HG03521 (cell line): ENCODE measurements at regions not wholly inside any gene's neighbourhood (a gene's known extent, or its start where the extent isn't known, plus 50 kb on each side); places are given as distances from the start of the nearest gene placed in this dataset.
"Not testable (repeated sequence)": the region's sequence is repeated elsewhere in the genome, so short reads cannot be mapped to it uniquely, and the experiment has no call there.

ENCODE experiments used
- ATAC-seq: cut with Tn5 transposase; IDR thresholded peaks from one replicate; pipeline ENCODE4 v1.9.1; 2021; ENCODE audit warnings: mild to moderate bottlenecking, moderate library complexity; ENCODE audit not compliant: unreplicated experiment

- no peak for ATAC-seq
These were observed 94.7 kb upstream of the EFEMP1 start for GRCh38 chr2:56018267-56018666.

DNA sequence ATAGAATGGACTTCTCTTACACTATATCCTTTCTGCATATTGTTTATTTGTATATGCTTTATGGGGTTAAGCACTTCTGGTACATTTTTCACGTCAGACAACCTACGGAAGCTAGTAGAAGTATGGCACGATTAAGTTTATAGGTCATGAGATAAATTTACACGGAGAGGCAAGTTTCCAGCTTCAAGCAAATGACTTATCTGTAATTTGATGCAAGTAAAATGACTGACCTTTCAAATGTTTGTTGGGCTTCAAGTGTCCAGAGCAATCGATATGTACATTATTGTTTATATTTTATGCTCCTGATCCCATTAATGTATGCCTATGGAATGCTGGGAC is 97.5 kb upstream of the EFEMP1 start:
- ATAC-seq, result no peak

- ATAC-seq, result no peak
These were observed 98.0 kb upstream of the EFEMP1 start for GRCh38 chr2:56021579-56021978.

GRCh38 chr2:56025469-56026193 is 102.0 kb upstream of the EFEMP1 start:
- no peak for ATAC-seq

GRCh38 chr2:56026828-56027227 is 103.2 kb upstream of the EFEMP1 start:
- ATAC-seq, result no peak

GRCh38 chr2:56030062-56030461 is 106.5 kb upstream of the EFEMP1 start:
- no peak for ATAC-seq

- ATAC-seq, result no peak
These were observed 107.3 kb upstream of the EFEMP1 start for GRCh38 chr2:56030901-56031300.

- no peak for ATAC-seq
These were observed 110.7 kb upstream of the EFEMP1 start for GRCh38 chr2:56034258-56034657.

- ATAC-seq, result no peak
These were observed 116.6 kb upstream of the EFEMP1 start for GRCh38 chr2:56040189-56040588.

DNA sequence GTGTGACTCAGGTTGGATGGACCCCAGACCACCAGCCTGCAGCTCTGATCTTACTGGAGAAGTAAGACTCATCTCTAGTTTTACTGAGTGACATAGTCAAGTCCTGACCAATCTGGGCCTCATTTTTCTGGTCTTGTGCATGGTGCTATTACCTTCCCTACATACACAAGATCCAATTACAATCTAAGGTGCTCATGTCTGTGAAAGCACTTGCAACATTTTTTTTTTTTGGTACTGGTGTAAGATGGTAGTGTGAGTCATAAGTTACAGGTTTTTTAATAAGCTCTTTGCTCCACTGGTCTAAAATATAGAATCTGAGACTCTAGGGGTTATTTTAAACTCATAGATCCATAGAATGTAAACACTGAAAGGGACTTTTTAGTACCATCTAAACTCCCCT is 117.3 kb upstream of the EFEMP1 start:
- no peak for ATAC-seq

DNA sequence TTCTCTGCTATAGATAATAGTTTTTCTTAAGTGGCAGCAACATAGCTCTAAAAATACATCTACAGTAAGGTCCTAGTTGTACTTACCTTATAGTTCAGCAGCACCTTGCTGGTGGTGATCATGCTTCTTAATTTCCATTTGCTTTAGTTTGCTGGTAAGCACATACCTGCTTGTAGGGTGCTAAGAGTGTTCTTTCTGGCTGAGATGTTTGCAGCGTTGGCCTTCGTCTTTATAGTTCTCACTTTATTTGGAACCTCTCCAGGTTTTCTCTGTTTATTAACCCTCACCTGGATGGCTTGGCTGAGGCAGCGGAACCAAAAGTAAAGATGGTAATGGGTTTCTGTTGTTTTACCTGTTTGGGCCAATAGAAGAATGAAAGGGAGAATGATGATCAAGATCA is 123.6 kb upstream of the EFEMP1 start:
- no peak for ATAC-seq

DNA sequence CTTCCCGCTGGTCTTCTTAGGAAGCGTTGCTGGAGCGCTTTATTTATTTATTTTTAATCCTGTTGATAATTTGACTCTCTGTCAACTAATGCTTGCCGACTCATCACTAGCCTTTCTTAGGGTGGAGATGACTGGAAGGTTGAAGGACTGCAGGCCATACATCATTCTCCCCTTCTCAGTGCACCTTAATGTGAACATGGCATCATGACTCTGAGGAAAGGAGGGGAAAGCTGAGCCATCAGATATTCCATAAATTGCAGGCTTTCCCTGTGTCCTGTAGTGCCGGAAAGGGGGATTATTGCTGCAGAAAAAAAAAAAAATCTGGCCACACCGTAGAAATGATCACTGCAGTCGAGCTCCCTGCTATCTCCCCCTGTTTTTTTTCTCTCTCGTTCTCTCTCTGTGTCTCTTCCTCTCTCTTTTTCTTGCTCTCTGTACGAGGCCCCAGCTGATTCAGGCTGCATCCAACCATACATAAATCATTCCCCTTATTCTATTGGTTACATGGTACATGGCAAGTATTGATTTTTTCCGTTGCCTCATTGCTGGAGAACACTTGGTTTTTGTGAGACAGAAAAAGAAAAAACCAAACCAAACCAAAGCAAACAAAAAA is 125.8 kb upstream of the EFEMP1 start:
- no peak for ATAC-seq

- ATAC-seq, result no peak
These were observed 130.1 kb upstream of the EFEMP1 start for GRCh38 chr2:56053679-56054078.

DNA sequence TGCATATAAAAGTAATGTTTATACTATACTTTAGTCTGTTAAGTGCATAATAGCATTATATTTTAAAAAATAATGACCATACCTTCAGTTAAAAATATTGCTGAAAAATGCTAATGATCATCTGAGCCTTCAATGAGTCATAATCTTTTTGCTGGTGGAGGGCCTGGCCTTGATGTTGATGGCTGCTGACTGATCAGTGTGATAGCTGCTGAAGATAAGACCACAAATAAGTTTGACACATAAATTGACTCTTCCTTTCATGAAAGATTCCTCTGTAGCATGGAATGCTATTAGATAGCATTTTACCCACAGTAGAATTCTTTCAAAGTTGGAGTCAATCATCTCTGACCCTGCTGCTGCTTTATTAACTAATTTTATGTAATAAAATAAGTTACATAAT is 128.4 kb upstream of the CCDC85A start:
- no peak for ATAC-seq

DNA sequence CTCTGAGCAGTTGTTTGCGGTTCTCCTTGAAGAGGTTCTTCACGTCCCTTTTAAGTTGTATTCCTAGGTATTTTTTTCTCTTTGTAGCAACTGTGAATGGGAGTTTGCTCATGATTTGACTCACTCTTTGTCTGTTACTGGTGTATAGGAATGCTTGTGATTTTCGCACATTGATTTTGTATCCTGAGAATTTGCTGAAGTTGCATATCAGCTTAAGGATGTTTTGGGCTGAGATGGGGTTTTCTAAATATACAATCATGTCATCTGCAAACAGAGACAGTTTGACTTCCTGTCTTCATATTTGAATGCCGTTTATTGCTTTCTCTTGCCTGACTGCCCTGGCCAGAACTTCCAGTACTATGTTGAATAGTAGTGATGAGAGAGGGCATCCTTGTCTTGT is 122.5 kb upstream of the CCDC85A start:
- not testable (repeated sequence) for ATAC-seq

- no peak for ATAC-seq
These were observed 115.0 kb upstream of the CCDC85A start for GRCh38 chr2:56068746-56069145.

DNA sequence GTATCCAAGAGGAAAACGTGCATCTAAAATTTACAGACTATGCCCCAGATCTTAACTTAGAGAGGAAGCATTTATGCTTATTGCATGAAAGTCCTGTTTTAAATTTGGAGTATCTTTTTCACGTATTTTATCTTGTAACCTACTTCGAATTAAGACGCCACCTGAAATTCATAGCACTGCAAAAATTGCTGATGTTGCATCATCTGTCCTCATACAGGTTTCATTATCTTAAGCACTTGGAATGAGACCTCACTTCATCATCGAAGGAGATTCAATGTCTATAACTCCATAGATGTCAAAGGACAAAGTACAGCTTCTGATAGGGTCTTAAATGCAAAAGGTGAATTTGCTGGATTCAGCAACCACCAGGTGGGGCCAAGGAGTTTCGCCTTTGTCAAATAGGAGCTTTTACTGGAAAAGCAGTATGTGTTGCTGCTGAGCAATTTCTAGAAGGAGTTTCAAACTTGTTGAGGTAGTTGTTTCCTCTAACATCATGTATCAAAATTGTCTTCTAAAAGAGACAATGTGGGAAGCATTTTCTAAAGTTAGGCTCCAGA is 106.4 kb upstream of the CCDC85A start:
- ATAC-seq, result no peak

- ATAC-seq, result no peak
These were observed 101.1 kb upstream of the CCDC85A start for GRCh38 chr2:56082665-56083064.

- no peak for ATAC-seq
These were observed 99.5 kb upstream of the CCDC85A start for GRCh38 chr2:56084111-56084901.

- ATAC-seq, result no peak
These were observed 97.5 kb upstream of the CCDC85A start for GRCh38 chr2:56086336-56086735.

- no peak for ATAC-seq
These were observed 95.4 kb upstream of the CCDC85A start for GRCh38 chr2:56088411-56088810.

DNA sequence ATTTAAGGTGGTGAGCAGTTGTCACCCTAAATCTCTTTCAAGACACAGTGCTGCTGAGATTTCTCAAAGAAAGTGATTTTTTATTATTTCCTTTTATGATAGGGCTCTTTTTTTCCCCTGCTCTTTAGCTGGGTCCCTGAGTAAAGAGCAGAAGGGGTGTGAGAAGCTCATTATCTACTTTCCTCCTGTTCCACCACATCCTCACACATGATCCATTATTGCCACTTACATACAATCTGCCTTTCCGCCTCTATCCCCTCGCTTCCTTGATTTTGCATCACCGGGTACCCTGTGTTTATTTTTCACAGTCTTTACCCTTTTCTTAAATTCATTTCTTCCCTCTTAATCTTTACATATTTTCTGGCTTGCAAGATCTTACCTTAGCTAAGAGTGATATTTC is 93.9 kb upstream of the CCDC85A start:
- no peak for ATAC-seq
